GM21360 (cell line): ENCODE measurements at regions not wholly inside any gene's neighbourhood (a gene's known extent, or its start where the extent isn't known, plus 50 kb on each side); places are given as distances from the start of the nearest gene placed in this dataset.

Experiments
- ATAC-seq: cut with Tn5 transposase; IDR thresholded peaks from one replicate; pipeline ENCODE4 v1.9.1; 2021; ENCODE audit warnings: mild to moderate bottlenecking, moderate library complexity; ENCODE audit not compliant: unreplicated experiment

DNA sequence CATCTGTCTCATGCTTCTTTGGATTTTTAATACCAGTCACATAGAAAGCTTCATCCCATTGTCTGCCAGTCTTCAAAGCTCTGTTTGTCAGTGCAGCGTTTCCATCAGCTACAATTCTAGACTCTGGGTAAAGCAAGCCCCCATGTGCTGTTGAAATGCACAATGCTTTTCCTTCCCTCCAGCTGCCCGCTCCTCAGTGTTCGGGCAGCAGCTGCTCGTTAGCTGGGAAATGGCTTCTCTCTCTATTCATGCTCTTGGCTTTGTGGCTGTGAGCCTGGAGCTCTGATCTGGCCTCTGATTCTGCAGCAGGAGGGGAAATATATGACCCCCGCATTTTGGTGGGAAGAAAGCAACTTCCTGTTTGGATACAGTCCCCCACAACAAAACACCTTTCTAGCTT is 213.0 kb upstream of the CDYL start:
- no peak for ATAC-seq

DNA sequence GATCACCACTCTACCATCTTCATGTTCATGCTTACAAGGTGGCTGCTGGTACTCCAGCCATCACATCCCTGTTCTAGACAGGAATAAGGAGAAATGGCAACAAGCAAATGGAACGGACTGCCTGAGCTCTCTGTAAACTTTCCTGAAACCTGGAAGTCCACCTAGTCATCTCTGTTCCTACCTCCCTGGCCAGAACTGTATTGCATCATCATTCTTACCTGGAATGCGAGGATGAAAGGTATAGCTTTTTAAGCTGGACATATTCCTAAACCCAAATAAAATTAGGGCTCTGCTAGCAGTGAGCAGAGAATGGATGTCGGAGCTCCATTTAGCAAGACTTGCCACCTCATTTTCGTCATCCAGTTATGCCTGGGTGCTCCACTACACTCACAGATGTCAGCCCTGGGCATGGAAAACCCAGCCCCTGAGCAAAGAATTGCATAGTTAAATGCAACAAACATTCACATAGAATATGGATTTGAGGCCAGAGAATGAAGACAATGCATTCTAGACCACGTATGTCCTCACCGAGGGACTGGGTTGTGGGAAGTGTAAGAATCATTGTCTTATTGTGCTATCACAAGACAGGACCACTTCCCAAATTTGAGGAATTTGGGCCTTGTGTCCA is 214.3 kb upstream of the CDYL start:
- ATAC-seq = no peak

DNA sequence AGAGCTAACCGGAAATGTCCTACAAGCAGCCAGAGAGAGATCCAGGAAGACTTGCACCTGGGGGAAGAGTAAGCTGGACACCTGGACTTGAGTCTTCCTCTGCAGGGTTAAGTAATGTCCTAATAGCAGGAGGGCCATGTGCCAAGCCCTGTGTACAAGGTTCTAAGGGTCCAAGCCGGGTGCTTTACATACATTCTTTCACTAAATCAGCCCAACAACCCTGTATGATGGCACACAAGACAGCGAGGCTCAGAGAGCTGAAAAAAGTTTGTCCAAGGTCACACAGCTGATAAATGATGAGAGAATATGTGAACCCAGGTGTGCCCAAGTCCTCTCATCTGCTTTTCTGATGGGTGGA is 215.1 kb upstream of the CDYL start:
- ATAC-seq = no peak

DNA sequence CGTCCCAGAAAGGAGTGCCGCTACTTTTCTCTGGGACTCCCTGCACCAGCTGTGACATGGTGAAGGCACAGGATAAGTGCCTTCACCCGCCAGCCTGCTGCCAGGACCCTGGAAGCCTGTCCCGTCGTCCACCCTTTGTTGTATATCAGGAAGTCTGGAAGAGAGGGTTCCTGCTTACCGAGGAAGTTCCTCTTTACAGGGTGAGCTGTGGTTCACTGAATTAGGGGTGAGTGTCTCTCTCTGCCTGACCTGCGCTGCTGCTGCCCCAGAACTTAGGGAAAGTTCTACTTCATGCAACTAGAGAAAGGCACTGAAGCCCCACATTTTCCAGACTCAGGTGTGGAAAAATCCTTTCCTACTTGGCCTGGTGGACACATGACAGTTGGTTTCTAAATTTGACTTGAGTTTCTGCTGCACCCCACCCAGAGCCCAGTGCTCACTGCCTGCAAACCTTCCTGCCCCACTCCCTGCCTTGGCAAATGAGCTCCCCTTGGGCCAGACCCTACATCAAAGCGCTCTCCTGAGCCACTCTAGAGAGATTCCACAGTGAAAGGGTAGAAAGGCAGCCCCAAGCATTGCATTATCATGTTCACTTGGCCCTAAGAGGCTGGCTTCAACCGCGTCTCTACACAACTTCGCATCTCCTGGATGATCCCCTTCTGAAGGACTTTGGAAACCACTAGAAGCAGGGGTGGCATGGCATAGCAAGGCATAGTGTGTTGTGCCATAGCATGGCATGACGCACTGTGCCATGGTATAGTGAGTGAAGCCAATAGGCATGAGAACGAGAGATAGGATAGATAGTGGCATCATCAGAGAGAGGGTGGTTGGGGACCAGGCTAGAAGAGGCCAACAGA is 215.8 kb upstream of the CDYL start:
- no peak for ATAC-seq

DNA sequence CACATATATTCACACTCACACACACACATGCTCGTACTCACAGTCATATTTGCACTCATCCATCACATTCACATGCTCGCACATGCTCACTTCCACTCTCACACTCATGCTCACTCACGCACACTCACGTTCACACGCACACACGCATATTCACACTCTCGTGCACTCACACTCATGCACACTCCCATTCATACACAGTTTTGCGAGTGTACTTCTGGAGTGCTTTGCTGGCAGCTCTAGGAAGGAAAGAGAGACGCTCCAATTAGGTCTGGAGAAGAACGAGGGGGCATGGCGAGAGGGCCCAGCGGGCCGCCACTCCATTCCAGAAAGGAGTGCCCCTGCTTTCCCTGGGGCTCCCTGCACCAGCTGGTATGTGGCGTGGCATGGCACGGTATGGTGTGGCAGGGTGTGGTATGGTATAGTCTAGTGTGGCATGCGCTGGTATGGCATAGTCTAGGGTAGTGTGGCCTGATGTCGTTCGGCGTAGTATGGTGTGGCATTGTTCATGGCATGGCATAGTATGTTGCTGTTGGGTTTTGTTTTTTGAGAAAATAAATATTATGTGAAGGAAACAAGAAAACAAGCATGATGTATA is 216.8 kb upstream of the CDYL start:
- ATAC-seq = no peak

DNA sequence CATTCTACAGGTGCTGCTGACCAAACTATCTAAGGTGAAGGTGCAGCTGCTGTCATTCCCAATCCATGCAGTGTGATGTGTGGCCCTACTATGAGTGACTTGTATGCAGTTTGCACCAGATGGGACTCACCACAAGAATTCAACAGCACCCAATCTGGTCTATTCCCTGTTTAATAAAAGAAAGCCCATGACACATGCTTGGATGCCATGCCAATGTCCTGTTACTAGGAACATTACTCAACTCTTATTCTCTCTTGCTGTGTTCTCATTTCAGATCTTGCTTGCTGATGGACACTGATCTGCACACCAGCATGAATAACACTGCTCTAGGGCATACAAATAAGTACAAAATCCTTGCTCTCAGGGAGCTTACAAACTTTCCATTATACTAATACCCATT is 221.6 kb upstream of the CDYL start:
- ATAC-seq = no peak

DNA sequence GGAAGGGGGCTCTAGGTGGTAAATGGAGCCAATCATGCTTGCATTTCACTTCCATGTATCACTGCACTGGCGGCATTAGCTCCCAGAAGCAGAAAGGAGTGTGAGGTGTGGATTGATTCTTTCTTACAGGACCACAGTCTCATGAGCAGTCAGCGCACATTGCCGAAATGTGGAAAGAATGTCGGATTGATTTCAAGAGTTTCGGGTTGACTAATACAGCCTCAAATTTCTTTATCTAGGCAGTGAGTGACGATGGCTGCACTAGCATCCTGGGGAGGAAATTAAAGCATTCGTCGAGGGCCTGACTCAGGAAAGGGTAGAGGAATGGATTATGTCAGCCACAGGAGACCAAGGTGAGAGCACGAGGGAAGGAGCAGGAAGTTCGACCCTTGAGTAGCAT is 222.8 kb upstream of the CDYL start:
- ATAC-seq = no peak

DNA sequence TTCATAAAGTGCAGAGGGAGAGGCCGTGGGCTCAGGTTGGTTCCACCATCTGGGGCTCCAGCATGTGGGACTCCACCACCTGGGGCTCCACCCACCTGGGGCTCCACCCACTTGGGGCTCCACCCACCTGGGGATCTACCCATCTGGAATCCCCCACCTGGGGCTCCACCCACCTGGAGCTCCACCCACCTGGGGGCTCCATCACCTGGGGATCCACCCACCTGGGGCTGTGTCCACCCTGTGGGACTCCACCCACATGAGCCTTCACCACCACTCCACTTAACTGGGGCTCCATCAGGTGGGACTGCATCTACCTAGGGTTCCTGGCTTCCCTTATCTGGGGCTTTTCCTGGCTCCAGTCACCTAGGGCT is 226.0 kb upstream of the CDYL start:
- ATAC-seq = no peak

DNA sequence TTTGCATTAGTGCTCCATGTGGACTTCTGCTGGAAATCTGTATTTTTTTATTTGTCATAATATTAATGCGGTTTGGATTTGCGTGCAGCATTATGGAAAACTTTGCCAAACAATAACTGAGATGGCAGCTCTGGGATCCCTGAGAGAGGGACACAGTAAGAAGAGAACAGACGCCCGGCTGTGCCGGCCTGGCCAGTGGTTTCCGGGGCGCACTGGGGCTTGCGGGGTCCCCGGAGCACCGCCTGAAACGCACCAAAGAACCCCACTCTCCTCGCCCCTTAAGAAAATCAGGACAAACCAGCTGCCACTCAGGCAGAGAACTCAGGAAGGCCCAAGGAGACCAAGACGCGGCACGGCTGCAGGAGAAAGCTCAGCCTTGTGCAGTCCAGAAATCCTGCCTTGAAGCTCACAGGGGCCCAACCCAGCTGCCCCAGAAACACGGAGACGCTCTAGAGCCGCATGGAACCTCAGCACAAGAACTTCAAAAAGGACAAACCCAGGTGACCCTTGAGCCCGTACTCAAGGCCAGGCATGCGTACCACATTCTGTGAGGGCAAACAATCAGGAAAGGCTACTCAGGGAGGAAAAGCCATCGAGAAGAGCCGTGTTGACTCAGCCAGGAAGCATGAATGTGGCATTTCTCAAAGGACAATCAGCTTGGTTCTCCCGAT is 226.5 kb upstream of the CDYL start:
- ATAC-seq = no peak

DNA sequence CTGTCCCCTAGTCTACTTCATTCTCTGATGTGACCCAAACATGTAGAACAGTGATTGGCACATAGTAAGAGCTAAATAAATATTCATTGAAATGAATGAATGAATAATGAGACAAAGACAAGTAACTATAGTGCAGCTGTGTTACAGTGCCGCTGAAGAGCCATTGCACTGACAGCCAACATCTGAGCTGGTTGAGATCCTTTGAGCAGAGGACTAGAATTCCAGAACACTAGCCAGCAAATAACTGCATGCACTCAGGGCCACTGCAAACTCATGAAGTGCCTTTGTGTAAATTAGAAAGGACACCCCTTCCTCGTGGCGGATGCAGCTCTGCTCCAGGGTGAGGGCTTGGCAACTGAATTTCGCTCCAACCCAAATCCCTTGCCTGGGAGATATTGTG is 230.3 kb upstream of the CDYL start:
- ATAC-seq = no peak

DNA sequence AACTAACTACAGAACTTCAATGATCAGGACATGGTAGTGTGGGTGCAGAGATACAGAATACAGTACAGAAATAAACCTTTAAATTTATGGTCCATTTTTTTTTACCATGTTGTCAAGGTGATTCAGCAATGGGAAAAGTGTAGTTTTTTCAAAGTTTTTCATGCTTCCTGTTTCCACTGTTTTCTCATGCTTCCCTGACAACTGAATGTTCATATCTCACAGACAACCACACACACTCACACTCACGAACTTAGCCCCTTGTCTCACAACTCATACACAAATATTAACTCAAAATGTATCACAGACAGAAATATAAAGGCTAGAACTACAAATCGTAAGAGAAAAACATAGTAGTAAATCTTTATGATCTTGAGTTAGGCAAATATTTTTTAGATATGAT is 232.6 kb upstream of the CDYL start:
- no peak for ATAC-seq

DNA sequence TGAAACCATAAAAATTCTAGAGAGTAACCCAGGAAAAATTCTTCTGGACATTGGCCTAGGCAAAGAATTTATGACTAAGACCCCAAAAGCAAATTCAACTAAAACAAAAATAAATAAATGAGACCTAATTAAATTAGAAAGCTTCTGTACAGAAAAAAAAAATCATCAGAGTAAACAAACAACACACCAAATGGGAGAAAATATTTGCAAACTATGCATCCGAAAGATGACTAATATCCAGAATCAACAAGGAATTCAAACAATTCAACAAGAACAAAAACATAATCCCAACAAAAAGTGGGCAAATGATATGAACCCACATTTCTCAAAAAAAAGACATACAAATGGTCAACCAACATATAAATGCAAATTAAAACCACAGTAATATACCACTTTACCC is 242.6 kb upstream of the CDYL start:
- no peak for ATAC-seq

DNA sequence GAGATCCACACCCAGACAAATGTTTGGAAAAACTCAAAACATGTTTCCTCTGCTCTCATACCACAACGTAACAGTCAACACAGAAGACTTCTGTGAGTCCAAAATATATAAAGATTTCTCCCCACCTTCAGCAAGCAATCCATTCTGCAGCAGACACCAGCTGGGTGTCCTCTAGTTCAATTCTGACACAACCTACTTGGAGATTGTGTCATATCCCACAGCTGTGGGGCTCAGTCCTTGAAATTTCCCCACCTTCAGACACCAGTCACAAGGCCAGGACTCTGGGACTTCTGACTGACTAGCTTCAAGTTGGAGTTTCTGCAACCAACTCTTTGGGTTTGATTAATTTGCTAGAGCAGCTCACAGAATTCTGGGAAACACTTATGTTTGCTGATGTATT is 244.8 kb upstream of the CDYL start:
- ATAC-seq = no peak

DNA sequence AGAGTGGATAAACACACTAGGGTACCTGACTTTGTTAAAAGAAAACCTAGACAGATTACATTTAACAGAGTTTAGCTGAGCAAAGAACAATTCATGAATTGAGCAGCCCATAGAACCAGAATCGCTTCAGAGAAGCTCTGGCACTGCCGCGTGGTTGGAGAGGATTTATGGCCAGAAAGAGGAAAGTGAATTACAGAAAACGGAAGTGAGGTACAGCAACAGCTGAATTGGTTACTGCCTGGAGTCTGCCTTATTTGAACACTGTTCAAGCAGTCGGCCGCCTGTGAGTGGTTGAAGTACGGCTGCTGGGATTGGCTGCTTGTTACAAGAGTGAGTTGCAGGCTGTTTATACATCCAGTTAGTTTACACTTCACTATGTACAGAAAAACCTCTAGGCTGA is 253.8 kb upstream of the CDYL start:
- no peak for ATAC-seq

DNA sequence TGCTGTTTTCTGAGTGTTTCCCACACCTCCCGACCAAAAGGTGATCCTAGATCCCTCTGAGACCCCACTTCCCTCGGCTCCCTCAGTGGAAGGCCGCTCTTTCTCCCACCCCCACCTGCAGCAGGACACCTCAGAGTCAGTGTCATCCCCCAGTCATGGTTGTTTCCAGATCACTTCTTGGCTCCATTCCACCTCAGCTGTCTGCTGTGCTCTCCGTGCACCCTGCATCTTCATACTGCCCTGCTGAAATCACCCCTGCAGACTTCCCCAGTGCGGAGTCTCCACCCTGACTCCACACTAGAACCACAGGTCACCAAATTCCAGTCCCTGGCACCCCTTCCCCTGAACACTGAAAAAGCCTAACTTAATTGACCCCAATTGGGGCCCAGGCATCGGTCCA is 255.1 kb upstream of the CDYL start:
- ATAC-seq = no peak

DNA sequence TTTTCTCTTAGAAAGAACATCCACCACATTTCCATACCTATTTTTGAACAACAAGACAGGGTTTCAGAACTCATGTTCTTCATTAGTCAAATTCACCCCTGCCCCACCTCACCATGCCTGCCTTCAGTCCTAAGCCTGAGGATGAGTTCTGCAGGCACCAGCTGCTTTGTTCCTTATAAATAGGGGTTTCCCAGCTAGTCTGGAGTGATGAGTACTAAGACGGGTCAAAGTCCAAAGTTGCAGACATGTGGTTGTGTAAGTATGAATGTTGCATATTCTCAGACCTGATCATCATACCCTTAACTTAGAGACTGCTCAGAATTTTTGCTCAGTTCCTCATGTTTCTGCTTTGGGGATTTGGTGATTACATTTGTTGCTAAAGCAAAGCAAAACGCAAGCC is 257.7 kb upstream of the CDYL start:
- no peak for ATAC-seq

DNA sequence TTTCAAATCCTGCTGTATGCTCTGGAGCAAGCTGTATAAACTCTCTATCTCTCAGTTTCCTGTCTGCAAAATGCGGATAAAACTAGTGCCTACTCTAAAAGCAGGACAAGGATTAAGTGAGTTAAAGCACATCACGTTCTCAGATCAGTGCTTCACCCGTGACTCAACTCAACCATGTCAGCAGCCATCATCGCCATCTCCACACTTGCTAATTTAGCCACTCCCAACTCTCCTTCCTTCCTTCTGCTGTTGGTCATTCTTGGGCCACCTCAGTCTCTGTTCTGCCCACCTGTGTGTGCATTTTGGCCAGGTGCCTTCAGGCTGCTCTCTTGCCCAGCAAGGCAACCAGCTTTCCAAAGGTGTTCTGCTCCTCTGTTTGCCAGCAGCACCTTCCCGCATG is 260.0 kb upstream of the CDYL start:
- ATAC-seq = no peak

DNA sequence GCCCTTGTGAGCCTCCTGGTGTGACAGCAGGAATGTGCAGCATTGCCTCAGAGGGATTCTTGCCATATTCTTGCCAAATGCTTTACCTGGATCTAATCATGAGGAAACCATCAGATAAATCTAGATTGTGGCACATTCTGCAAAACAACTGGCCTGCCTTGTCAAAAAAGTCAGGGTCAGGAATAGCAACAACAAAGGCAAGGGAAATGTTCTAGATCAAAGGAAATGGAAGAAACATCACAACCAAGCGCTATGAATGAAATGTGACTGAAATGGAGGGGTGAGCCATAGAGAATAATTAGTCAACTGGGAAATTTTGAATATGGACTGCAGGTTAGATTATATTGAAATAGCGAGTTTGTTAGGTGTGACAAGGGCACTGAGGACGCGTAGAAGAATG is 262.6 kb upstream of the CDYL start:
- no peak for ATAC-seq

DNA sequence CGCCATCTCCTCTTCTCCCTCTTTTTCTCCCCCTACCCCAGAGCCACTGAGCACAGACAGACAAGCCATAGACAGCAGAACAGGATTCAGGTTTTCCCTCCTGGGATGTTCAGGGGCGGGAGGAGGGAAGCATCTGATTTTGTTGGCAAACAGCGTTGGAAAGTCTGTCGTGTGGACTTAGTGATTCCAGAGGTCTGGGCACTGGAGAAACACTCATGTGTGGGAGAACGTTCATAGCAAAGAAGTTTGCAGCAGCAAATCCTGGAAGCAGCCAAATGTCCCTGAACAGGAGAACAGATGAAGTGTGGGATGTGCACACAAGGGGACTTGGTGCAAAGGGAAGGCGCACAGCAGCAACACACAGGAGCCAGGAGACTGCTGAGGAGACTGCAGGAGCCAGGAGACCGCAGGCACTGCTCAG is 264.1 kb upstream of the CDYL start:
- no peak for ATAC-seq

DNA sequence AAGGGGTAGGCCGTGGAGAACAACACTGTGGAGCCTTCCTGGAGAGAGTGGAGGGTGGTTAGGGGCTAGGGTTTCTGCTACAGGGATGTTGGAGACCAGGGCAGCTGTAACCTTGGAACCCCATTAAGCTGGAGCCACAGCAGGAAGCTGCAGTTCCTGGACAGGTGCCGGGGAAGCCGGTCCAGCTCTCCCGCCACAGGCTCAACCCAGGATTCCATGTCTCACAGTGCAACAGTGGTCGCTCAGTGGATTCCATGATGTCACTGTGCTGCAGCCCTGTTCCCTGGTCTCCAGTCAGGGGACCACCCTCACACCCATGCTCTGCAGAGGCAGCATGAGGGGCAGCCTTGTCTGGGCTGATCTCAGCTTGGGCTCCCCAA is 264.6 kb upstream of the CDYL start:
- ATAC-seq = no peak

DNA sequence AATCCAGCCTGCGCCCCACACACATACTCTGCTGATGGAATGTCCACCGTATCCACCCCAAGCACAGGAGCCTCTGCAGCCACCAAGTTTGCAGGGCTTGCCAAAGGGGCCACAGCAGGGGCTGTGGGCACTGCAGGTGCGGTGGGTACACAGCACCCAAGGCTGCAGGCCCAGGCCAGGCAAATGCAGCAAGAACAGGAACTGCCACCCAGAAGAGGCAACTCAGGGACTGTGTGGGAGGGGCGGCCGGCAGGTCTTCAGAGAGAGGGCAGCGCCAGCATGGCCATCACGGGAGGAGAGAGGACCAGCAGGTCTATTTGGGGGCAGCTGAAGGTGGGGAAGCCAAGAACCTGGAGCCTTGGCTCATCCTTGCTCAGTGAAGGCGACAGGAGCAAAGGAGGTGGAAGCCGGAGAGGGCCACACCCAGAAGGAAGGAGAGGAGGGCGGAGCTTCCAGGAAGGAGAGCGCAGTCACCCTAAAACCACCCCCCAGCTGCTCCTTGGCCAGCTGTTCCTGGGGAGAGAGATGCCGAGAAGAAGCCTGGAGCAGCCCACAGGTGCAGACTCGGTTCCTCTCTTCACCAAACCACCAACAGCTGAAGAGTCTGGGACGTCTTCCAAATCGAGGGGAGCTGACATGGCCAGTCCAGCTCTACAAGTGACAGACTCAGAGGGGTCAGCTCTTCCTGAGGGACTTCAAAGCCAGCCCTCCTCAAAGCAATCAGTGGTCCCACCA is 265.1 kb upstream of the CDYL start:
- ATAC-seq = no peak
